Fibroblast of skin of right quadriceps (primary cell): ENCODE measurements at regions not wholly inside any gene's neighbourhood (a gene's known extent, or its start where the extent isn't known, plus 50 kb on each side); places are given as distances from the start of the nearest gene placed in this dataset.
"Not testable (repeated sequence)": the region's sequence is repeated elsewhere in the genome, so short reads cannot be mapped to it uniquely, and the experiment has no call there.

Source experiments
- DNase-seq: peaks from one replicate; pipeline ENCODE4 v3.0.0-alpha.2; 2013

GRCh38 chr9:78172610-78173009 is 63.3 kb upstream of the CEP78 start:
- not testable (repeated sequence) for DNase-seq

DNA sequence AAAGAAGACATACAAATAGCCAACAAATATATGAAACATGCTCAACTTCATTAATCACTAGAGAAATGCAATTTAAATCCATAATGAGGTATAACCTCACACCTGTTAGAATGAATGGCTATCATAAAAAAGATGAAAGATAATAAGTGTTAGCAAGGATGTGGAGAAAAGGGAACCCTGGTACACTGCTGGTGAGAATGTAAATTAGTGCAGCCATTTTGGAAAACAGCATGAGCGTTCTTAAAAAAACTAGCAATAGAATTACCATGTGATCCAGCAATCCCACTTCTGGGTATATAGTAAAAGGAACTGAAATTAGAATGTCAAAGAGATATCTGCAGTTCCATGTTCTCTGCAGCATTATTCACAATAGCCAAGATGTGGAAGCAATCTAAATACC is 64.2 kb upstream of the CEP78 start:
- no peak for DNase-seq

GRCh38 chr9:78169125-78169524 is 66.8 kb upstream of the CEP78 start:
- no peak for DNase-seq

DNA sequence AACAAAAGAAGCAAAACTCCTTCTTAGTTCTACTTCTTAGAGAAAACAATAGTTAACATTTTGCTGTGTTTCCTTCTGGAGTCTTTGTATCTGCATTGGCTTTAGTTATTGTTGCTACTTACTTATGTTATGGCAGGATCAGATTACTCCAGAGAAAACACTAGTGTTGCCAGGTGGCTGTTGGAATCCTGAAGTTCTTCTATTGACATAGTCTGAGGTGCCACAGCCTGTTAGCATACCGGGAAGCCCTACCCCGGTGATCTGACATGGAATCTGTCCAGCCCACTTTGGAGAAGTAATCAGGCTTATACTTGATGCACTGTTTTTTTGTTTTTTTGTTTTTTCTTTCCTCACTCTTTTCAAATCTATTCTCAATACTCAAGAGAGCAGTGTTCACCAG is 68.5 kb upstream of the CEP78 start:
- DNase-seq: no peak

GRCh38 chr9:78163834-78164233 is 72.0 kb upstream of the CEP78 start:
- DNase-seq: no peak

- DNase-seq: no peak
Observed at GRCh38 chr9:78158286-78158685, 77.6 kb upstream of the CEP78 start.

- no peak for DNase-seq
Observed at GRCh38 chr9:78150983-78151356, 84.9 kb upstream of the CEP78 start.

DNA sequence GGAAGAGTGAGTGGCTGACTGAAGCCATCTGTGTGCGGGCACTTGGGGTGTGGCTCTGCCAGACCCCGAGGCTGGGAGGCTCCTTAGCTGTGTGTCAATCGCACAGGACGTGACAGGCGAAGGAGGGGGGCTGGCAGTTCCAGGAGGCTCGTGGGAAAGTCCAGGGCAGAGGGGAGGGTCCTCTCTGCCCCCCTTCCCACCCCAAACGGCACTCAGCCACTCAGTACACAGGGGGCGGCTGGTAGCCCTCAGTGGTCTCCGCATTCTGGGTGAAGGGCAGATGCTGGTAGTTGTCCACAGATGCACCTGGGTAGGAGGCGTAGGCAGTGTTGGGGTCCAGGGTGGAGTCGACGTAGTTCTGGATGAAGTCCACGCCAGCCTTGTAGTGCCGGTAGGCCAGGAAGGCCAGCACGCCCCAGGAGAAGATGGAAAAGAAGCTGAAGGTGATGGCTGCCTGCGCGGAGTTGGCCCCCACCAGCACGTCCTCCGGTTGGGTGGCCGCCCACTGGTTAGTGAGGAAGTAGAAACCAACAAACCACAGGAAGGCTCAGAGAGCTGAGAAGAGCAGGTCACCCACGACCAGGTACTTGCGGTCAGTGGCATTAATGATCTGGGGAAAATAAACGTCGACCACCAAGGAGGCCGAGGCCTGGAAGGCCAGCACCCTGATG is 85.4 kb upstream of the CEP78 start:
- no peak for DNase-seq

- no peak for DNase-seq
Observed at GRCh38 chr9:78149702-78150291, 86.1 kb upstream of the CEP78 start.

GRCh38 chr9:78146241-78146640 is 89.6 kb upstream of the CEP78 start:
- DNase-seq: no peak

- DNase-seq: no peak
Observed at GRCh38 chr9:78144663-78145377, 91.1 kb upstream of the CEP78 start.

DNA sequence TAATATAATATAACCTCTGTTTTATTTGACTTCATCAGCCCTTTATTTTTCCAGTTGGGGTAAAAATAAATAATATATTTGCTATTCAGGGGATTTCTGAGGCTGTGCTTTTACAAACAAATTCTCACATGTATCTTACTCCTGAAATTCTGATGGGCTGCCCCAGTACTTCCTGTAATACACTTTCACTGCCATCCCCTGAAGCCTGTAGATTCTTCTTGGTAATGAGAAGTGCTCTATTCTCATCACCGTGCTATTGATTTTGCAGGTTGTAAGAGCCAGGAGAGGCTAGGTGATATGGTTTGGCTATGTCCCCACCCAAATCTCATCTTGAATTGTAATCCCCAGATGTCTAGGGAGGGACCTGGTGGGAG is 91.9 kb upstream of the CEP78 start:
- DNase-seq: no peak

DNA sequence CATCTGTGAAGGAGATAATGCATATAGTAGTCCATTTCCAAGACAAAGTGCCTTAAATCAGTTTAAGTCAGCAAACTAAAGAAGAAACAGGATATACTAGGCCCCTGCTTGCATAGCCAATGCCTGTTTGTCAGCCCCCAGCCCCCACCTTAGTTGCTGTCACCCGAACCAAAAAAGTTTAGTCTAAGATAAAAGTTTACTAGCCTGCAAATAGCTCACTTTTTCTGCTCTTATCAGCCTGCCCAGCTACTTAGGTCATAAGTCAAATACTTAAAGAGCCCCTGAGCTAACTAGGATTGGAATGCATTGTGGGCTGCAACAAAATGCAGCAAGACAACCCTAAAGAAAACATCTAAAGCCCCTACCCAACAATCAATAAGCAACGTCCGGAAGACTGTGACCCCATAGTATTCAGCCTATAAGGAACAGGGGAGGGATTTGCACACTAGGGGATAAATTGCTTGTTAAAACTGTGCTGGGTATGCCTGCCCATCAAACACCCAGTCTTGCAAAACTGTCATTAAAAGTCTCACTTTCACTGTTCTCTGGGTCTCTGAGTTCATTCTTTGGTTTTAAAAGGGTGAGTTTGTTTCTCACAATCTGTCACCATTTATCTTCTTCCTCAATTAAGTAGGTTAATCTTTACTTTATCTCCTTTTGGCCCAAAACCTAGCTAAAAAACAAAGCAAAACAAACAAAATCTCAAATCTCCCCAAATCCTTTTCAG is 92.4 kb upstream of the CEP78 start:
- no peak for DNase-seq

DNA sequence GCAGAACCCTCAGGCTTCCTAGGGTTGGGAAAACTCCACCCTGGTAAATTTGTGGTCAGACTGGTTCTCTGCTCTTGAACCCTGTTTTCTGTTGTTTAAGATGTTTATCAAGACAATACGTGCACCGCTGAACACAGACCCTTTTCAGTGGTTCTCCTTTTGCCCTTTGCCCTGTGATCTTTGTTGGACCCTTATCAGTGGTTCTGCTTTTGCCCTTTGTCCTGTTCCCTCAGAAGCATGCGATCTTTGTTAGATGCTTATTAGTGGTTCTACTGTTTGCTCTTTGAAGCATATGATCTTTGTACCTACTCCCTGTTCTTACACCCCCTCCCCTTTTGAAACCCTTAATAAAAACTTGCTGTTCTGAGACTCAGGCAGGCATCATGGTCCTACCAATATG is 93.6 kb upstream of the CEP78 start:
- not testable (repeated sequence) for DNase-seq

GRCh38 chr9:78133751-78134150 is 102.1 kb upstream of the CEP78 start:
- DNase-seq: no peak

DNA sequence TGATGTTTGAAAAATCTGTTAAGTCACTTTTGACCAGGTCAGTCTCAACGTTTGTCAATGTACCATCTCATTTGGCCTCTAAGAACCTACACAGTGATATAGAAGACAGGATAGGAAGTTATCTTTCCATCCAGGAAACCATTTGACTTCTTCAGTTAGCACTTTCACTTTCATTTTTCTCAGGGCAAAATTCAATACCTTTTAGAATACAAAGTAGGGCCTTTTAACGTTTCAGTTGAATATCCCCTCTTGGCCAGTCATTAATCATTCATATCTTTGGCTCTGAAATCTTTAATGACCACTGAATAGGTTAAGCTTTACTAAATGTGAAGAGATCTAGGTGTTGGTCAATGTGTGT is 101.1 kb upstream of the GNAQ start:
- no peak for DNase-seq

GRCh38 chr9:78131969-78132700 is 100.5 kb upstream of the GNAQ start:
- peak; percentile 6 for DNase-seq

GRCh38 chr9:78130853-78131252 is 99.2 kb upstream of the GNAQ start:
- no peak for DNase-seq

- peak; percentile 14 for DNase-seq
Observed at GRCh38 chr9:78130004-78130403, 98.4 kb upstream of the GNAQ start.

DNA sequence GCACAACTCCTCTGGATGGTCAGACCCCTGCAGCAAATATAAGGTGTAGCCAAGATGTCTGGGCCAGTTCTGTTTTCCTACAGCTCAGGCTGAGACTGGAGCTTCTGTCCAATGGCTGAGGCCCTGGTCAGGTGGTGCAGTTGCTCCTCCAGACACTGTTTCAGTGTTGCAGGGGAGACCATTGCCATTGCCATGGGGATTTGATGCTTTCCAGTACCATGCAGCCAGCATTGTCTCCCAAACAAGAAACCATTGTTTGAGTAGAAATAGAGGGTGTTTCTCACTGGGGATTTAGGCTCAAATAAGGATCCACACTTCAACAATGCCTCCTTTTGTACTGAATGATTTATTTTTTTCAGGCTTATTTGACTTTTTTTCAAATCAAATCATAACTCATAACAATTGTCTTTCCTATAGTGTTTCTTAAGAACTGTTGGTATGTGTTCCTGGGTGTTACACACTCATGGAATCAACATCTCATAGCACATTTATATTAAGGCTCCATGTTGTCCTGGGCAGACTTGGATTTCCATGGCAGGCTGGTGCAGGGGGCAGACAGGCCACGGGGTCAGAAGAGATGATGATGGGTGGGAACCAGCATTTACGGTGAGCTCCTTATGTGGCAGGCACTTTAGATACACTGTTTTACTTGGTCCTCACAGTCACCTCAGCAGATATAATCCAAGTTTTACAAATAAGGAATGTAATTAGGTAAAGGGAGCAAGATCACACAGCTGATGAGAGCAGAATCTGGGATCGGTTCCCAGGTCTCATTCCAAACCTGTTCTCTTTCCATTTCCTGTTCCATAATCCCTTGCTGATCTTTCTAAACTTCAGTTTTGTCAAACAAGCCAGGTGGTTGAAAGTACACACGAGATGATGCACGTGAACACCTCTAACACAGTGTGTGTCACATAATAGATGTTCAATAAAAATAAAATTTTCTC is 95.9 kb upstream of the GNAQ start:
- no peak for DNase-seq

DNA sequence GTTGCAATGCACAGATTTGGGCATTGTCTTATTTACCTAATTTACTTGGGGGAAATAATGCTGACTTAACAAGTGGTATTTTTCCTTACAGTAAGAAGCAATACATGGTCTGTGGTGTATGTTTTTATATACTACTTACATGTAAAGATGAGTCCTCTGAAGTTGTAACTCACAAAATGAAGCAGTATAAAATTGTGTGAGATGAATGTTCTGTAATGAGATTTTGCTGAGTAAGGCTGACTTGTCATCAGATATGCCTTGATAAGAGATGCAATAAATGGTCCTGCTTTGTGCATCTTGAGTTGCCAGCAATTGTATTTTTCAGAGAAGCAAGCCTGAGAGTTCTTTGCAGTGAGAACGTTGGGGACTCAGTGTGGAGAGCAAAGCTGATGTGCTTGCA is 92.2 kb upstream of the GNAQ start:
- DNase-seq: no peak

GRCh38 chr9:78122631-78123030 is 91.0 kb upstream of the GNAQ start:
- DNase-seq: no peak
